ENCODE measurements at regions not wholly inside any gene's neighbourhood (a gene's known extent, or its start where the extent isn't known, plus 50 kb on each side); places are given as distances from the start of the nearest gene placed in this dataset.

- DNase-seq (ENCODE audit: low read depth, low spot score), result no peak
Observed at GRCh38 chr11:120032766-120033390, 105.0 kb downstream of the TRIM29 start.

- DNase-seq (ENCODE audit: low read depth, low spot score), result no peak
Observed at GRCh38 chr11:120031612-120032600, 106.0 kb downstream of the TRIM29 start.

DNA sequence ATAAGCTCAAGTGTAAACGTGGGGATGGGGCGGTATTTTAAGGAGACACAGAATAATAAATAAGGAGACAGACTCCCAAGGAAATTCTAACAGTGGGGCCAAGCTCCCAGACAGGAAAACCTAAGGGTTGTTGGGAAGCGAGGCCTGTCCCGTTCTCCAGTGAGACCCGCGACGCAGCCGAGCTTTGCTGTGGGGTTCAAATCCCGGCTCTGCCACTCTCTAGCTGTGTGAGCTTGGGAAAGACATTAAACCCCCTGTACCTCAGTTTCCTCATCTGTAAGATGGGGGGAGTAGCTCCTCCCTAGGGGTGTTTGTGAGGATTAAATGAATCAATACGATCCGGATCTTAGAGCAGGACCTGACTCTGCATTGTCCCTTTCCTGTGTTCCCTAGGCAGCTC lies 106.8 kb downstream of the TRIM29 start:
- DNase-seq (ENCODE audit: low read depth, low spot score), result no peak

DNA sequence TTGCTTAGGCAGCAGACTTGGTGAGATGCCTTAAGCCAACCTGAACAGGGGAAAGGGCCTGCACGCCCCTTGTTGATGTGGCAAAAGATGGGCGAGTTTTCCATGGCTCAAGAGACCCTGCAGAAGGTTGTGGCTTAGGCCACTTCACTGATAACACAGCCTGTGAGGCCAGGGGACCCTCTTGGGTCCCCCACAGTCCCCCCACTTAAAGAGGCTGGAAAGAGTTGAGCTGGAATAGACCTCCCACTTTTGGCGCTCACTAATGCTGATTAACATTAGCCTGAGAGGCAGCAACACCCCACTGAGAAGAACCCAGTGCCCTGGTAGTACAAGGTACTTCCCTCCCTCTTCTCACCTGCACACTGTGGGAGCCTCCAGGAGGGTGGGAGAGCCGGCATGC lies 107.5 kb downstream of the TRIM29 start:
- no peak for DNase-seq (ENCODE audit: low read depth, low spot score)

- DNase-seq (ENCODE audit: low read depth, low spot score), result no peak
Observed at GRCh38 chr11:120029321-120029720, 108.6 kb downstream of the TRIM29 start.

DNA sequence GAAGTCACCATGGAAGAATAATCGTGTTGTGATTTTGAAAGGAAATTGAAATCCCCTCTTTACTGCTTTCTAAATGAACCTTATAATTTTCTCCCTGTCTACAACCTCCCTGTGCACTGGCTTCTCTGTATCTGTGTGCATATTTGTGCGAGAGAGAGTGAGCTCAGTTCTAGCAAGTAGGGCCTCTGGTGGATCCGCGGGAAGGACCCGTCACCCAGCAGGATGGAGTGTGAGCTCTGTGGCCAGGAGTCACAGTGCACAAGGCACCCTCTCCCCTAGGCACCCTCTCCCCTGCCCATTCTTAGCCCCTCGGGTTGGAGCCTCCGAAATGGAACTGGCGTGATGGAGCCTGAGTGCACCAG lies 109.0 kb downstream of the TRIM29 start:
- DNase-seq (ENCODE audit: low read depth, low spot score), result no peak

DNA sequence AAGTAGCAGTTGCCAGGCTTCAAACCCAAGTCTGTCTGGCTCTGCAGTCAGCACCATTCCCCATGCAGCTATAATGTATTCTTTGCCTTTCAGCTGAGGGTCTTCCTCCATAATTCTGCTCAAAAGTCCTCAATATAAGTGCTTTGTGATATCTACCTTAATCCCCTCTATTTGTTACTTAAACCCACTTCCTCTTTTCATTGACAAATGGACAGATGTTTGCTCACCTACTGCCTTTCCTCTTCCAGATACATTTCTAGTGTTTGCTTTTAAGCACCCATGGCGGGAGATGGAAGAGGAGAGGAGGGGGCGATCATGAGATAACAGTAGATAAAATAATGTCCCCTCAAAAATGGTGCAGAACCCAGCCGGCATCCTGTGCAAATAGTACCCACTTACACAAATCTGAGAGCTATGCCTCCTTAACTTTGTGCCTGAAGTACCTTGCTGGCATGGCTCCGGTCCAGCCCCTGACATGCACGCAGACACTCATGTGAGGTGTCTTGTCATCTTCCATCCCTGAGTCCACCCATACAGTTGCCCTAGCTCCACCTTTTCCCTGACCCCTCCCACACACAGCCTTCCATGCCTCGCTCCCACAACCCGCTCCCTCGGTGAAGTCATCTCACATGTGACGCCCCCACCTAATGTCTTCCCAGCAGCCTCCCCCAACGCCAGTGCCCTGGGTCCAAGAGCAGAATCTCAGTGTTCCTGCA lies 109.6 kb downstream of the TRIM29 start:
- no peak for DNase-seq (ENCODE audit: low read depth, low spot score)

- DNase-seq (ENCODE audit: low read depth, low spot score), result no peak
Observed at GRCh38 chr11:120027546-120028180, 110.2 kb downstream of the TRIM29 start.

DNA sequence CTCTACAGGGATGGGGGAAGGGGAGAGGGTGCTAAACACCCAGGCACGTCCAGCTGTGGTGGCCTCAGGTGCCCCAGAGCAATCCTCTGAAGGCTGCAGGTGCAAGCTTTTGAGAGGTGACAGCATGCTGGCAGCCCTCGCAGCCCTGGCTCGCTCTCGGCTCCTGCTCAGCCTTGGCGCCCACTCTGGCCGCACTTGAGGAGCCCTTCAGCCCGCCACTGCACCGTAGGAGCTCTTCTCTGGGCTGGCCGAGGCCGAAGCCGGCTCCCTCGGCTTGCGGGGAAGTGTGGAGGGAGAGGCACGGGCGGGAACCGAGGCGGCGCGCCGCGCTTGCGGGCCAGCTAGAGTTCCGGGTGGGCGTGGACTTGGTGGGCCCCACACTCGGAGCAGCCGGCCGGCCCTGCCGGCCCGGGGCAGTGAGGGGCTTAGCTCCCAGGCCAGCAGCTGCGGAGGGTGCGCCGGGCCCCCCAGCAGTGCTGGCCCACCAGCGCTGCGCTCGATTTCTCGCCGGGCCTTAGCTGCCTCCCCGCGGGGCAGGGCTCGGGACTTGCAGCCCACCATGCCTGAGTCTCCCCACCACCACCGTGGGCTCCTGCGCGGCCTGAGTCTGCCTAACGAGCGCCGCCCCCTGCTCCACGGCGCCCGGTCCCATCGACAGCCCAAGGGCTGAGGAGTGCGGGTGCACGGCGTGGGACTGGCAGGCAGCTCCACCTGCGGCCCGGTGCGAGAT lies 112.1 kb downstream of the TRIM29 start:
- DNase-seq (ENCODE audit: low read depth, low spot score), result no peak

GRCh38 chr11:120024586-120024985 lies 113.3 kb downstream of the TRIM29 start:
- no peak for DNase-seq (ENCODE audit: low read depth, low spot score)

- no peak for DNase-seq (ENCODE audit: low read depth, low spot score)
Observed at GRCh38 chr11:120024046-120024445, 113.9 kb downstream of the TRIM29 start.

DNA sequence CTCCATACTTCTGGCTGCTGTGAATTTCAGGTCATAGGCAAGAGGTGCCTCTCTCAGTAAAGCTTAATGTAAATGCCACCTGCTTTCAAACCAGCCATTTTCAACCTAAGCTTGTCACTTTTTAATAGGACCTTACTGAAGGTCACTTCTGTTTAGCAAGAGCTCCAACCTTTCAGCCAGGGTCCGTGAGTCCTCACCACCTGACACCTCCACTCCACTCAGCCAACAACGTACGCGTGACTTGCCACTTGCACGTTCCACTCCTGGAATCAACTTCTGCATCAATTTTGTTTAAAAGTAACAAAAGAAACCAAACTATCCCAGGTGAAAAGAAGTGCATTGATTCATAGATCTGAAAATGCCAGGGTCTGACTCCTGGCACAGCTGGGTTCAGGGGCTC lies 114.4 kb downstream of the TRIM29 start:
- DNase-seq (ENCODE audit: low read depth, low spot score), result no peak

DNA sequence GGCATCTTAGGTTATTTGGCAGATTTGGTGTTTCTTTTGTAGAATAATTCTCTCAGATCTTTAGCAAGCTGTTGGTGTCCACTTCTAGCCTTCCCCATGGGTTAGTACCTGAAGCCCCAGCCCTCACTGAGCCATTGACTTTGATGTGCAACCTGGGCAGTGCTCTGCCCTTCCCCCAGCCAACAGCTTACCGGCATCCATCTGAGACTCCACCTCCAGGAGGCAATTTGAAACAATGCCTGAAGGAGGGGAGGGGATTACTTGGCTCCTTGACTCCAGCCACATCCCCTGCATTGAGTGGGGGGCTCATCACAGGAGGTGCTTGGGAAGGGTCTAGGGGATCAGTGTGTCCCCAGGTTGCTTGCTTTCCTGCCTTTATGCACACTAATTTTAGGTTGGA lies 114.8 kb downstream of the TRIM29 start:
- DNase-seq (ENCODE audit: low read depth, low spot score), result no peak

- no peak for DNase-seq (ENCODE audit: low read depth, low spot score)
Observed at GRCh38 chr11:120022617-120023016, 115.3 kb downstream of the TRIM29 start.

- DNase-seq (ENCODE audit: low read depth, low spot score), result no peak
Observed at GRCh38 chr11:120021978-120022377, 115.9 kb downstream of the TRIM29 start.

GRCh38 chr11:120021391-120021953 lies 116.4 kb downstream of the TRIM29 start:
- DNase-seq (ENCODE audit: low read depth, low spot score), result no peak

GRCh38 chr11:120020981-120021380 lies 116.9 kb downstream of the TRIM29 start:
- no peak for DNase-seq (ENCODE audit: low read depth, low spot score)

- DNase-seq (ENCODE audit: low read depth, low spot score), result no peak
Observed at GRCh38 chr11:120020486-120020885, 117.4 kb downstream of the TRIM29 start.

- DNase-seq (ENCODE audit: low read depth, low spot score), result no peak
Observed at GRCh38 chr11:120019191-120019590, 118.7 kb downstream of the TRIM29 start.

DNA sequence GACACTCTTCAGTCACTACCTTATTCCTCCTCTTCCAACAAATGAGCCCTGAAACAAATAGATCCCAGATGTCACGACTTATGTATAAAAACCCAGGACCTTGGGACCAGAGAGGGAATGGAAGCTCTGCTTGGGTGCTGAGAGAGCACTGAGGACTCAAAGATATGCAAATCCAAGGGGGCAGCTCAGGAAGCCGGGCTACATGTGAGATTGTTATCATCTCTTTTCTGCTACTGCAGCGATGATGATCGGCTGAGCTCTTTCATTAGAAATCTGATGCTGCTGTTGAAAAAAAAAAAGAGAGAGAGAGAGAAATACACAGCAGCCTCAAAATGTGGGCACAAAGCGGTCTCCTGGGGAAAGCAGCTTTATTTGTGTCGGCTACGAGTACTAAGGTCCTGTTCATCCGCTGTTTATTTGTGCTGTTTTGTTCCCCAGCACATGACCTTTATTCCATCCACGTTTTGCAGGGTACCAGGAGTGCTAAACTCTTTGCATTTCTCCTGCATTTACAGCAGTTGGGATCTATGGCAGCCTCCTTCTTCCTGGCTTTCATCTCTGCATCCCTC lies 120.2 kb downstream of the TRIM29 start:
- DNase-seq (ENCODE audit: low read depth, low spot score), result no peak

All from iPS DF 19.7 (cell line).